Kidney capillary endothelial cell (primary cell): ENCODE measurements at regions not wholly inside any gene's neighbourhood (a gene's known extent, or its start where the extent isn't known, plus 50 kb on each side); places are given as distances from the start of the nearest gene placed in this dataset.

Experiments used
- DNase-seq: peaks from one replicate; pipeline ENCODE4 v3.0.0-alpha.2; 2018; ENCODE audit warnings: low spot score

GRCh38 chr9:89793124-89793495 is 188.3 kb downstream of the GADD45G start:
- no peak for DNase-seq

GRCh38 chr9:89793551-89793950 is 188.7 kb downstream of the GADD45G start:
- DNase-seq = no peak

- DNase-seq = no peak
Observed at GRCh38 chr9:89794918-89795317, 190.1 kb downstream of the GADD45G start.

- DNase-seq = no peak
Observed at GRCh38 chr9:89795538-89796195, 190.9 kb downstream of the GADD45G start.

- DNase-seq = no peak
Observed at GRCh38 chr9:89796606-89797005, 191.8 kb downstream of the GADD45G start.

- DNase-seq = no peak
Observed at GRCh38 chr9:89797255-89797654, 192.4 kb downstream of the GADD45G start.

- no peak for DNase-seq
Observed at GRCh38 chr9:89797937-89798455, 193.2 kb downstream of the GADD45G start.

- no peak for DNase-seq
Observed at GRCh38 chr9:89798547-89799120, 193.8 kb downstream of the GADD45G start.

- no peak for DNase-seq
Observed at GRCh38 chr9:89799221-89799620, 194.4 kb downstream of the GADD45G start.

- no peak for DNase-seq
Observed at GRCh38 chr9:89799766-89800165, 195.0 kb downstream of the GADD45G start.

GRCh38 chr9:89801341-89801740 is 196.5 kb downstream of the GADD45G start:
- no peak for DNase-seq

- no peak for DNase-seq
Observed at GRCh38 chr9:89801742-89802670, 197.2 kb downstream of the GADD45G start.

- no peak for DNase-seq
Observed at GRCh38 chr9:89802781-89803355, 198.1 kb downstream of the GADD45G start.

- DNase-seq = no peak
Observed at GRCh38 chr9:89803403-89803802, 198.6 kb downstream of the GADD45G start.

GRCh38 chr9:89804766-89805531 is 200.1 kb downstream of the GADD45G start:
- no peak for DNase-seq

- peak; percentile 34 for DNase-seq
Observed at GRCh38 chr9:89805571-89806292, 200.9 kb downstream of the GADD45G start.

GRCh38 chr9:89806371-89807100 is 201.7 kb downstream of the GADD45G start:
- peak; percentile 92 for DNase-seq

- peak; percentile 11 for DNase-seq
Observed at GRCh38 chr9:89807101-89807395, 202.2 kb downstream of the GADD45G start.

GRCh38 chr9:89807682-89808075 is 202.9 kb downstream of the GADD45G start:
- DNase-seq = peak; percentile 47

GRCh38 chr9:89808076-89808755 is 203.4 kb downstream of the GADD45G start:
- peak; percentile 10 for DNase-seq
